GM19463 (cell line): ENCODE measurements at regions not wholly inside any gene's neighbourhood (a gene's known extent, or its start where the extent isn't known, plus 50 kb on each side); places are given as distances from the start of the nearest gene placed in this dataset.

Experiments used
- ATAC-seq: cut with Tn5 transposase; IDR thresholded peaks from one replicate; pipeline ENCODE4 v1.9.1; 2021; ENCODE audit warnings: mild to moderate bottlenecking, moderate library complexity; ENCODE audit not compliant: unreplicated experiment

GRCh38 chr4:176566769-176567168, 226.0 kb downstream of the VEGFC start:
- ATAC-seq: no peak

GRCh38 chr4:176568238-176568637, 224.5 kb downstream of the VEGFC start:
- ATAC-seq: no peak

GRCh38 chr4:176569301-176569700, 223.4 kb downstream of the VEGFC start:
- no peak for ATAC-seq

GRCh38 chr4:176571206-176571605, 221.5 kb downstream of the VEGFC start:
- ATAC-seq: no peak

GRCh38 chr4:176575141-176575730, 217.5 kb downstream of the VEGFC start:
- ATAC-seq: no peak

- no peak for ATAC-seq
These were observed 213.5 kb downstream of the VEGFC start for GRCh38 chr4:176579226-176579625.

- no peak for ATAC-seq
These were observed 209.4 kb downstream of the VEGFC start for GRCh38 chr4:176583278-176583677.

GRCh38 chr4:176584031-176584606, 208.6 kb downstream of the VEGFC start:
- ATAC-seq: no peak

- ATAC-seq: no peak
These were observed 204.8 kb downstream of the VEGFC start for GRCh38 chr4:176587920-176588319.

- ATAC-seq: no peak
These were observed 204.3 kb downstream of the VEGFC start for GRCh38 chr4:176588436-176588835.

GRCh38 chr4:176592976-176593670, 199.6 kb downstream of the VEGFC start:
- ATAC-seq: no peak

- no peak for ATAC-seq
These were observed 198.8 kb downstream of the VEGFC start for GRCh38 chr4:176593943-176594342.

- no peak for ATAC-seq
These were observed 197.5 kb downstream of the VEGFC start for GRCh38 chr4:176595257-176595656.

- no peak for ATAC-seq
These were observed 191.6 kb downstream of the VEGFC start for GRCh38 chr4:176601124-176601523.

GRCh38 chr4:176607807-176608206, 184.9 kb downstream of the VEGFC start:
- ATAC-seq: no peak

- ATAC-seq: no peak
These were observed 184.4 kb downstream of the VEGFC start for GRCh38 chr4:176608346-176608745.

- no peak for ATAC-seq
These were observed 182.1 kb downstream of the VEGFC start for GRCh38 chr4:176610594-176610993.

- no peak for ATAC-seq
These were observed 181.3 kb downstream of the VEGFC start for GRCh38 chr4:176611381-176611780.

- ATAC-seq: no peak
These were observed 180.8 kb downstream of the VEGFC start for GRCh38 chr4:176611951-176612350.

- ATAC-seq: no peak
These were observed 177.9 kb downstream of the VEGFC start for GRCh38 chr4:176614793-176615192.

- no peak for ATAC-seq
These were observed 176.6 kb downstream of the VEGFC start for GRCh38 chr4:176616151-176616550.

- ATAC-seq: no peak
These were observed 174.6 kb downstream of the VEGFC start for GRCh38 chr4:176618138-176618537.
